ENCODE measurements at regions not wholly inside any gene's neighbourhood (a gene's known extent, or its start where the extent isn't known, plus 50 kb on each side); places are given as distances from the start of the nearest gene placed in this dataset.

DNA sequence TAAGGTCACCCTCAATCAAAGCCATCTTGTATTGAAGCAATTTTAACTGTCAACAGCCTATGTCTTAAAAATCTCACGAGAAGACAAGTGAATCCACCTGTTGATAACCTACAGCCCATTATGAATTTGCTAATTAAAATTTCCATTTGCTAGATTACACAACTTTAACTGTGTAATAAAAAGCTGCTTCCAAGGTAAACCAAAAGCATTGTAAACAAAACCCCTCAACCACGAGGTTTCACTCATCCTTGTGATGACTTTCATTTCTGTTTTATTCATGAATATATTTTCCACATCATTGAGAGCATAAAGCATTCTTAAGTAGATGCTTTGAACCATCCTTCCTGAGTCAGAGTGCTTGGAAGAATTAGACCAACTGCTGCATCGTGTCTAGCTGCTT lies 217.5 kb upstream of the GYPA start:
- TF ChIP-seq, protein P1, sequence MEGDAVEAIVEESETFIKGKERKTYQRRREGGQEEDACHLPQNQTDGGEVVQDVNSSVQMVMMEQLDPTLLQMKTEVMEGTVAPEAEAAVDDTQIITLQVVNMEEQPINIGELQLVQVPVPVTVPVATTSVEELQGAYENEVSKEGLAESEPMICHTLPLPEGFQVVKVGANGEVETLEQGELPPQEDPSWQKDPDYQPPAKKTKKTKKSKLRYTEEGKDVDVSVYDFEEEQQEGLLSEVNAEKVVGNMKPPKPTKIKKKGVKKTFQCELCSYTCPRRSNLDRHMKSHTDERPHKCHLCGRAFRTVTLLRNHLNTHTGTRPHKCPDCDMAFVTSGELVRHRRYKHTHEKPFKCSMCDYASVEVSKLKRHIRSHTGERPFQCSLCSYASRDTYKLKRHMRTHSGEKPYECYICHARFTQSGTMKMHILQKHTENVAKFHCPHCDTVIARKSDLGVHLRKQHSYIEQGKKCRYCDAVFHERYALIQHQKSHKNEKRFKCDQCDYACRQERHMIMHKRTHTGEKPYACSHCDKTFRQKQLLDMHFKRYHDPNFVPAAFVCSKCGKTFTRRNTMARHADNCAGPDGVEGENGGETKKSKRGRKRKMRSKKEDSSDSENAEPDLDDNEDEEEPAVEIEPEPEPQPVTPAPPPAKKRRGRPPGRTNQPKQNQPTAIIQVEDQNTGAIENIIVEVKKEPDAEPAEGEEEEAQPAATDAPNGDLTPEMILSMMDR (IDR thresholded peaks at IDR 0.05) = no peak
- TF ChIP-seq POLR2A (IDR thresholded peaks at IDR 0.05) (no peak), POLR2AphosphoS5 (IDR thresholded peaks at IDR 0.05) (no peak)

Measured in upper lobe of left lung (tissue), 4 donors.